Fibroblast of lung (primary cell): ENCODE measurements at regions not wholly inside any gene's neighbourhood (a gene's known extent, or its start where the extent isn't known, plus 50 kb on each side); places are given as distances from the start of the nearest gene placed in this dataset.

Source experiments
- EZH2 ChIP-seq: IDR thresholded peaks from 2 replicates; pipeline ENCODE4 v1.5.1; 2012; ENCODE audit warnings: low read length, control low read depth, mild to moderate bottlenecking; ENCODE audit errors: missing control alignments
- TF ChIP-seq, protein P1 (sequence below), 2 donors: IDR thresholded peaks in 1 of 2; conservative IDR thresholded peaks in 1 of 2; 1 replicate in 1 of 2; 2 replicates in 1 of 2; pipeline ENCODE4 v1.5.1; 2011 to 2012; ENCODE audit warnings: low read length in 2 of 2, control low read depth in 1 of 2, inconsistent platforms in 1 of 2, low read depth in 1 of 2, mild to moderate bottlenecking in 1 of 2

DNA sequence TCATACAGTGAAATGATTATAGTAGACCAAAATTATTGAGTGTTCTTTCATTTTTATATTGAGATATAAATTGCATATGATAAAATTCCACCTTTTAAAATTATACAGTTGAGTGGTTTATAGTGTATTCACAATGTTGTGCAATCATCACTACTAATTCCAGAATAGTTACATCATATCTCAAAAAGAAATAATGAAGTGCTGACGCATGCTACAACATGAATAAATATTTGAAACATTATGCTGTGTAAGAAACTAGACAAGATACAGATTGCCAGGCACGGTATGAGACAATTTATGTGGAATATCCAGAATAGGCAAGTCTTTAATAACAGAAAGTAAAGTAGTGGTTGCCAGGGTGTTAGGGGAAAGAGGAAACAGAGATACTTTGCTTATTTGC lies 871.7 kb downstream of the FAM133A start:
- TF ChIP-seq, protein P1, sequence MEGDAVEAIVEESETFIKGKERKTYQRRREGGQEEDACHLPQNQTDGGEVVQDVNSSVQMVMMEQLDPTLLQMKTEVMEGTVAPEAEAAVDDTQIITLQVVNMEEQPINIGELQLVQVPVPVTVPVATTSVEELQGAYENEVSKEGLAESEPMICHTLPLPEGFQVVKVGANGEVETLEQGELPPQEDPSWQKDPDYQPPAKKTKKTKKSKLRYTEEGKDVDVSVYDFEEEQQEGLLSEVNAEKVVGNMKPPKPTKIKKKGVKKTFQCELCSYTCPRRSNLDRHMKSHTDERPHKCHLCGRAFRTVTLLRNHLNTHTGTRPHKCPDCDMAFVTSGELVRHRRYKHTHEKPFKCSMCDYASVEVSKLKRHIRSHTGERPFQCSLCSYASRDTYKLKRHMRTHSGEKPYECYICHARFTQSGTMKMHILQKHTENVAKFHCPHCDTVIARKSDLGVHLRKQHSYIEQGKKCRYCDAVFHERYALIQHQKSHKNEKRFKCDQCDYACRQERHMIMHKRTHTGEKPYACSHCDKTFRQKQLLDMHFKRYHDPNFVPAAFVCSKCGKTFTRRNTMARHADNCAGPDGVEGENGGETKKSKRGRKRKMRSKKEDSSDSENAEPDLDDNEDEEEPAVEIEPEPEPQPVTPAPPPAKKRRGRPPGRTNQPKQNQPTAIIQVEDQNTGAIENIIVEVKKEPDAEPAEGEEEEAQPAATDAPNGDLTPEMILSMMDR (conservative IDR thresholded peaks at IDR 0.05 in 1 of 2, IDR thresholded peaks at IDR 0.05 in 1 of 2; ENCODE audit: low read depth in 1 of 2, low read length in 2 of 2): no peak
- TF ChIP-seq EZH2: no peak
